Right cardiac atrium (tissue), 5 donors: ENCODE measurements at regions not wholly inside any gene's neighbourhood (a gene's known extent, or its start where the extent isn't known, plus 50 kb on each side); places are given as distances from the start of the nearest gene placed in this dataset.
"Not testable (repeated sequence)": the region's sequence is repeated elsewhere in the genome, so short reads cannot be mapped to it uniquely, and the experiment has no call there.

Source experiments
- ATAC-seq, 2 donors: fragments of 200-7000 bp; cut with Tn5 transposase; one replicate each; pipeline versions ENCODE4 v1.8.0 to v1.9.1; 2020; ENCODE audit warnings: moderate library complexity in 2 of 2, mild to moderate bottlenecking in 1 of 2
- DNase-seq, 3 donors: peaks; one replicate each; pipeline ENCODE4 v3.0.0-alpha.2; 2020
- H3K27ac ChIP-seq: one replicate; pipeline ENCODE4 v1.5.1; 2013; ENCODE audit warnings: mild to moderate bottlenecking, low read length, control low read depth, moderate library complexity
- H3K27me3 ChIP-seq: one replicate; pipeline ENCODE4 v1.6.1; 2013; ENCODE audit not compliant: control insufficient read depth, insufficient read depth
- H3K4me1 ChIP-seq: one replicate; pipeline ENCODE4 v1.6.1; 2013; ENCODE audit warnings: low read length; ENCODE audit not compliant: control insufficient read depth, insufficient read depth
- H3K4me3 ChIP-seq: one replicate; pipeline ENCODE4 v1.5.1; 2013; ENCODE audit warnings: low read length, control low read depth
- H3K9me3 ChIP-seq: one replicate; pipeline ENCODE4 v1.6.1; 2013; ENCODE audit warnings: low read length; ENCODE audit not compliant: control insufficient read depth
- WGBS: extraction: QIAGEN DNeasy Blood & Tissue Kit; methylation state at CpG from one replicate; pipeline ENCODE4 v1.1.7; 2013; 5-methylcytosine and 5-hydroxymethylcytosine counted together
- intact Hi-C, 4 donors: fragments of 100-400 bp; cut with DNase I; formaldehyde crosslinking; loops; one replicate each; pipeline versions ENCODE4 v1.11.0 to v1.14.0; 2022 to 2023
- donor health status: healthy with polysubstance abuse.
- donor health status: DM: no; HTN: yes; CAD: no.
- donor health status: DM: no; HTN: no; CAD: no.
- donor health status: DM: no; HTN: yes; CAD: no; lungs with severe emphysema.
- donor health status: DM: yes; HTN: yes; CAD: no.

GRCh38 chr16:59336136-59336695 lies 602.1 kb upstream of the GOT2 start:
- H3K4me1 ChIP-seq: no peaks in the 10 kb centered on the region
- WGBS: 63% methylated on average over 3 of the region's 3 CpGs

GRCh38 chr16:59331708-59332107 lies 597.6 kb upstream of the GOT2 start:
- H3K4me3 ChIP-seq, H3K27ac ChIP-seq, H3K9me3 ChIP-seq, intact Hi-C loops, H3K4me1 ChIP-seq, H3K27me3 ChIP-seq, DNase-seq, ATAC-seq: not testable (repeated sequence)
- WGBS: 91% methylated on average over 3 of the region's 3 CpGs

More at GRCh38 chr16:59336136-59336695, 602.1 kb upstream of the GOT2 start:
- Histone ChIP-seq H3K27me3 (no peaks in the 10 kb centered on the region), H3K4me3 (no peak overlapping the region), H3K27ac (no peak overlapping the region), H3K9me3 (no peaks in the 10 kb centered on the region)
- intact Hi-C loops: no loop called here
- no peak for DNase-seq
- no peak for ATAC-seq

GRCh38 chr16:59330019-59330670 lies 596.0 kb upstream of the GOT2 start:
- no peaks in the 10 kb centered on the region for H3K4me1 ChIP-seq
- 68% methylated on average over 2 of the region's 2 CpGs for WGBS
- H3K4me3 ChIP-seq: no peak overlapping the region
- H3K27me3 ChIP-seq: no peaks in the 10 kb centered on the region
- H3K9me3 ChIP-seq: no peaks in the 10 kb centered on the region
- intact Hi-C loops: no loop called here
- H3K27ac ChIP-seq: no peak overlapping the region
- ATAC-seq: no peak
- DNase-seq: no peak

GRCh38 chr16:59328961-59329360 lies 594.8 kb upstream of the GOT2 start:
- 48% methylated on average over 2 of the region's 2 CpGs for WGBS
- Histone ChIP-seq H3K27me3 (no peaks in the 10 kb centered on the region), H3K9me3 (no peaks in the 10 kb centered on the region), H3K4me3 (no peak overlapping the region), H3K4me1 (no peaks in the 10 kb centered on the region), H3K27ac (no peak overlapping the region)
- ATAC-seq (no peak), DNase-seq (no peak)
- intact Hi-C loops: no loop called here

- DNase-seq (no peak), ATAC-seq (no peak)
- no peaks in the 10 kb centered on the region for H3K9me3 ChIP-seq
- no peak overlapping the region for H3K4me3 ChIP-seq
- no peak overlapping the region for H3K27ac ChIP-seq
- 95% methylated on average over 3 of the region's 3 CpGs for WGBS
- no peaks in the 10 kb centered on the region for H3K4me1 ChIP-seq
- intact Hi-C loops: no loop called here
- H3K27me3 ChIP-seq: no peaks in the 10 kb centered on the region
Measured at GRCh38 chr16:59327894-59328293, 593.8 kb upstream of the GOT2 start.

- H3K27ac ChIP-seq: no peak overlapping the region
- H3K4me3 ChIP-seq: no peak overlapping the region
- DNase-seq: no peak
- intact Hi-C loops: no loop called here
- no peaks in the 10 kb centered on the region for H3K4me1 ChIP-seq
- no peaks in the 10 kb centered on the region for H3K27me3 ChIP-seq
- 84% methylated on average over 2 of the region's 2 CpGs for WGBS
- H3K9me3 ChIP-seq: no peaks in the 10 kb centered on the region
- no peak for ATAC-seq
Measured at GRCh38 chr16:59326955-59327354, 592.8 kb upstream of the GOT2 start.

- Histone ChIP-seq H3K27me3 (no peaks in the 10 kb centered on the region), H3K27ac (no peak overlapping the region), H3K4me1 (no peaks in the 10 kb centered on the region), H3K4me3 (no peak overlapping the region), H3K9me3 (no peaks in the 10 kb centered on the region)
- WGBS: 70% methylated on average over 5 of the region's 5 CpGs
- DNase-seq: no peak
- intact Hi-C loops: no loop called here
- ATAC-seq: no peak
Measured at GRCh38 chr16:59324462-59324861, 590.3 kb upstream of the GOT2 start.

GRCh38 chr16:59320657-59321056 lies 586.5 kb upstream of the GOT2 start:
- intact Hi-C loops: no loop called here
- H3K4me1 ChIP-seq: no peaks in the 10 kb centered on the region
- 90% methylated on average over 1 of the region's 1 CpG for WGBS
- no peak overlapping the region for H3K27ac ChIP-seq
- ATAC-seq (no peak), DNase-seq (no peak)
- H3K4me3 ChIP-seq: no peak overlapping the region
- no peaks in the 10 kb centered on the region for H3K27me3 ChIP-seq
- no peaks in the 10 kb centered on the region for H3K9me3 ChIP-seq

GRCh38 chr16:59319871-59320270 lies 585.8 kb upstream of the GOT2 start:
- intact Hi-C loops: no loop called here
- Histone ChIP-seq H3K4me1 (no peaks in the 10 kb centered on the region), H3K9me3 (no peaks in the 10 kb centered on the region), H3K27me3 (no peaks in the 10 kb centered on the region), H3K27ac (no peak overlapping the region), H3K4me3 (no peak overlapping the region)
- 89% methylated on average over 3 of the region's 3 CpGs for WGBS
- DNase-seq: no peak
- ATAC-seq: no peak

GRCh38 chr16:59305850-59306249 lies 571.7 kb upstream of the GOT2 start:
- 90% methylated on average over 4 of the region's 4 CpGs for WGBS
- intact Hi-C loops: no loop called here
- ATAC-seq: no peak
- DNase-seq: no peak
- H3K4me3 ChIP-seq: no peak overlapping the region
- H3K27ac ChIP-seq: no peak overlapping the region
- no peaks in the 10 kb centered on the region for H3K4me1 ChIP-seq
- no peaks in the 10 kb centered on the region for H3K9me3 ChIP-seq
- H3K27me3 ChIP-seq: no peaks in the 10 kb centered on the region

GRCh38 chr16:59296888-59297287 lies 562.8 kb upstream of the GOT2 start:
- Histone ChIP-seq H3K27ac (no peak overlapping the region), H3K27me3 (no peaks in the 10 kb centered on the region), H3K4me1 (no peaks in the 10 kb centered on the region), H3K4me3 (no peak overlapping the region), H3K9me3 (no peaks in the 10 kb centered on the region)
- intact Hi-C loops: no loop called here
- ATAC-seq (no peak), DNase-seq (no peak)
- 45% methylated on average over 5 of the region's 5 CpGs for WGBS
